Right lobe of liver (tissue), 4 donors: ENCODE measurements at regions not wholly inside any gene's neighbourhood (a gene's known extent, or its start where the extent isn't known, plus 50 kb on each side); places are given as distances from the start of the nearest gene placed in this dataset.

ENCODE experiments used
- POLR2A ChIP-seq: fragments of 450-650 bp; IDR thresholded peaks from one replicate; pipeline ENCODE4 v1.6.1; 2017; ENCODE audit warnings: antibody characterized with exemption, mild to moderate bottlenecking
- TF ChIP-seq, protein P1 (sequence below), 4 donors: fragments of 200-600 bp in 3 of 4; fragments of 450-650 bp in 1 of 4; IDR thresholded peaks; one replicate each; pipeline versions ENCODE4 v1.5.1 to v1.8.0; 2016 to 2022; ENCODE audit warnings: antibody characterized with exemption in 4 of 4, mild to moderate bottlenecking in 2 of 4
- donor health status: DM: no; HTN: no; CAD: no.
- donor health status: DM: no; HTN: no; CAD: no.
- donor health status: DM: no; HTN: yes; CAD: no.

DNA sequence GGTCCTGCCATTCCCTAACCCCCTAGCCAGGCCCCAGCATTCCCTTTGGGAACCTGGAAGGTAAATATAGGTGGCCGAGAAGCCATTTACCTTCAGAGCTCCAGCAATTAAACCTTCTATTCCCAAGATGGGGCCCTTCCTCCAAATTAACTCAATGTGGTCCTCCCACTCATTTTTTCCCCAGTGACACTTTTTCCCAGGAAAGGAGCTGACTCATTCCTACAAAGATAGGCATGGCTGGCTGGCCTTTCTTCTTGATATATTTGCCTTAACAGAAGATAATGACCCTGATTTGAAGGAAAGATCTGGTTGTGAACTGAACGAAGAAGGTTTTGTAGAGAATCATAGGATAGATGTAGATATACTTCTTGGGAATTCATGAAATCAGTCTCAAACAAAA lies 279.0 kb upstream of the VEPH1 start:
- no peak for TF ChIP-seq POLR2A
- TF ChIP-seq, protein P1, sequence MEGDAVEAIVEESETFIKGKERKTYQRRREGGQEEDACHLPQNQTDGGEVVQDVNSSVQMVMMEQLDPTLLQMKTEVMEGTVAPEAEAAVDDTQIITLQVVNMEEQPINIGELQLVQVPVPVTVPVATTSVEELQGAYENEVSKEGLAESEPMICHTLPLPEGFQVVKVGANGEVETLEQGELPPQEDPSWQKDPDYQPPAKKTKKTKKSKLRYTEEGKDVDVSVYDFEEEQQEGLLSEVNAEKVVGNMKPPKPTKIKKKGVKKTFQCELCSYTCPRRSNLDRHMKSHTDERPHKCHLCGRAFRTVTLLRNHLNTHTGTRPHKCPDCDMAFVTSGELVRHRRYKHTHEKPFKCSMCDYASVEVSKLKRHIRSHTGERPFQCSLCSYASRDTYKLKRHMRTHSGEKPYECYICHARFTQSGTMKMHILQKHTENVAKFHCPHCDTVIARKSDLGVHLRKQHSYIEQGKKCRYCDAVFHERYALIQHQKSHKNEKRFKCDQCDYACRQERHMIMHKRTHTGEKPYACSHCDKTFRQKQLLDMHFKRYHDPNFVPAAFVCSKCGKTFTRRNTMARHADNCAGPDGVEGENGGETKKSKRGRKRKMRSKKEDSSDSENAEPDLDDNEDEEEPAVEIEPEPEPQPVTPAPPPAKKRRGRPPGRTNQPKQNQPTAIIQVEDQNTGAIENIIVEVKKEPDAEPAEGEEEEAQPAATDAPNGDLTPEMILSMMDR (IDR thresholded peaks at IDR 0.05), result no peak
